ENCODE measurements at regions not wholly inside any gene's neighbourhood (a gene's known extent, or its start where the extent isn't known, plus 50 kb on each side); places are given as distances from the start of the nearest gene placed in this dataset.

DNA sequence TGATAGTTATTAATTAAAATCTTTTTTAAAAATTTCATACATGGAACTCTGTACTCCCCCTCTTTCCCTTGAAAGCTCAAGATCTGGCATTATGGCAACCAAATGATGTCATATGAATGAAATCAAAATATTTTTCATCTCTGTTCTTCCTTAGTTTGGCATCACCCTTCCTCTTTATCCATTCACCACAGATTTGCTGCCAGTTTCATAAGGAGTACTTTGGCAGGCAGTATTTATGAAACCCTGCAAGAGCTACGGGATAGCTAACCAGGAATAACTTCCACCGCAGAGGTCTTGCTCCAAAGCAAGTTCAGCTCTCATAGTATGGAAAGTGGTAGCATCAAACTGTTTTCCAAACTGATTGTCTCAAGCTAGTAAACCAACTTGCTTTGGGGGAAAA is 113.9 kb upstream of the DOK5 start:
- TF ChIP-seq, protein P1, sequence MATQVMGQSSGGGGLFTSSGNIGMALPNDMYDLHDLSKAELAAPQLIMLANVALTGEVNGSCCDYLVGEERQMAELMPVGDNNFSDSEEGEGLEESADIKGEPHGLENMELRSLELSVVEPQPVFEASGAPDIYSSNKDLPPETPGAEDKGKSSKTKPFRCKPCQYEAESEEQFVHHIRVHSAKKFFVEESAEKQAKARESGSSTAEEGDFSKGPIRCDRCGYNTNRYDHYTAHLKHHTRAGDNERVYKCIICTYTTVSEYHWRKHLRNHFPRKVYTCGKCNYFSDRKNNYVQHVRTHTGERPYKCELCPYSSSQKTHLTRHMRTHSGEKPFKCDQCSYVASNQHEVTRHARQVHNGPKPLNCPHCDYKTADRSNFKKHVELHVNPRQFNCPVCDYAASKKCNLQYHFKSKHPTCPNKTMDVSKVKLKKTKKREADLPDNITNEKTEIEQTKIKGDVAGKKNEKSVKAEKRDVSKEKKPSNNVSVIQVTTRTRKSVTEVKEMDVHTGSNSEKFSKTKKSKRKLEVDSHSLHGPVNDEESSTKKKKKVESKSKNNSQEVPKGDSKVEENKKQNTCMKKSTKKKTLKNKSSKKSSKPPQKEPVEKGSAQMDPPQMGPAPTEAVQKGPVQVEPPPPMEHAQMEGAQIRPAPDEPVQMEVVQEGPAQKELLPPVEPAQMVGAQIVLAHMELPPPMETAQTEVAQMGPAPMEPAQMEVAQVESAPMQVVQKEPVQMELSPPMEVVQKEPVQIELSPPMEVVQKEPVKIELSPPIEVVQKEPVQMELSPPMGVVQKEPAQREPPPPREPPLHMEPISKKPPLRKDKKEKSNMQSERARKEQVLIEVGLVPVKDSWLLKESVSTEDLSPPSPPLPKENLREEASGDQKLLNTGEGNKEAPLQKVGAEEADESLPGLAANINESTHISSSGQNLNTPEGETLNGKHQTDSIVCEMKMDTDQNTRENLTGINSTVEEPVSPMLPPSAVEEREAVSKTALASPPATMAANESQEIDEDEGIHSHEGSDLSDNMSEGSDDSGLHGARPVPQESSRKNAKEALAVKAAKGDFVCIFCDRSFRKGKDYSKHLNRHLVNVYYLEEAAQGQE (IDR thresholded peaks at IDR 0.05; ENCODE audit: insufficient replicate concordance, low read depth), result no peak
- TF ChIP-seq, protein P2, sequence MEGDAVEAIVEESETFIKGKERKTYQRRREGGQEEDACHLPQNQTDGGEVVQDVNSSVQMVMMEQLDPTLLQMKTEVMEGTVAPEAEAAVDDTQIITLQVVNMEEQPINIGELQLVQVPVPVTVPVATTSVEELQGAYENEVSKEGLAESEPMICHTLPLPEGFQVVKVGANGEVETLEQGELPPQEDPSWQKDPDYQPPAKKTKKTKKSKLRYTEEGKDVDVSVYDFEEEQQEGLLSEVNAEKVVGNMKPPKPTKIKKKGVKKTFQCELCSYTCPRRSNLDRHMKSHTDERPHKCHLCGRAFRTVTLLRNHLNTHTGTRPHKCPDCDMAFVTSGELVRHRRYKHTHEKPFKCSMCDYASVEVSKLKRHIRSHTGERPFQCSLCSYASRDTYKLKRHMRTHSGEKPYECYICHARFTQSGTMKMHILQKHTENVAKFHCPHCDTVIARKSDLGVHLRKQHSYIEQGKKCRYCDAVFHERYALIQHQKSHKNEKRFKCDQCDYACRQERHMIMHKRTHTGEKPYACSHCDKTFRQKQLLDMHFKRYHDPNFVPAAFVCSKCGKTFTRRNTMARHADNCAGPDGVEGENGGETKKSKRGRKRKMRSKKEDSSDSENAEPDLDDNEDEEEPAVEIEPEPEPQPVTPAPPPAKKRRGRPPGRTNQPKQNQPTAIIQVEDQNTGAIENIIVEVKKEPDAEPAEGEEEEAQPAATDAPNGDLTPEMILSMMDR (IDR thresholded peaks at IDR 0.05; ENCODE audit: insufficient read depth, low read length), result no peak
- no peak for TF ChIP-seq POLR2AphosphoS5 (IDR thresholded peaks at IDR 0.05; ENCODE audit: low read depth)

All from HL-60 (cell line).